ENCODE measurements at regions not wholly inside any gene's neighbourhood (a gene's known extent, or its start where the extent isn't known, plus 50 kb on each side); places are given as distances from the start of the nearest gene placed in this dataset.

- Mint-ChIP-seq H3K4me3 (ENCODE audit: unreplicated experiment) (no peak overlapping the region), H3K9me3 (ENCODE audit: unreplicated experiment) (no peaks in the 10 kb centered on the region), H3K27ac (ENCODE audit: unreplicated experiment) (no peak overlapping the region), H3K36me3 (ENCODE audit: unreplicated experiment) (no peaks in the 10 kb centered on the region), H3K27me3 (ENCODE audit: unreplicated experiment) (peaks cover 9% of the 10 kb centered on the region), H3K4me1 (ENCODE audit: unreplicated experiment) (no peaks in the 10 kb centered on the region)
- no peak for TF ChIP-seq CTCF (IDR thresholded peaks at IDR 0.05)
- DNase-seq (ENCODE audit: extremely low spot score, unreplicated experiment) = no peak
Measured at GRCh38 chr12:88756917-88757316, 176.6 kb upstream of the KITLG start.

GRCh38 chr12:88756153-88756552, 175.9 kb upstream of the KITLG start:
- H3K27me3 Mint-ChIP-seq (ENCODE audit: unreplicated experiment) = peaks cover 9% of the 10 kb centered on the region

GRCh38 chr12:88753707-88754106, 173.4 kb upstream of the KITLG start:
- Mint-ChIP-seq H3K4me1 (ENCODE audit: unreplicated experiment) (no peaks in the 10 kb centered on the region), H3K4me3 (ENCODE audit: unreplicated experiment) (no peak overlapping the region), H3K36me3 (ENCODE audit: unreplicated experiment) (no peaks in the 10 kb centered on the region), H3K27ac (ENCODE audit: unreplicated experiment) (no peak overlapping the region), H3K9me3 (ENCODE audit: unreplicated experiment) (no peaks in the 10 kb centered on the region), H3K27me3 (ENCODE audit: unreplicated experiment) (peaks cover 8% of the 10 kb centered on the region)
- TF ChIP-seq CTCF (IDR thresholded peaks at IDR 0.05) = no peak
- no peak for DNase-seq (ENCODE audit: extremely low spot score, unreplicated experiment)

More at GRCh38 chr12:88756153-88756552, 175.9 kb upstream of the KITLG start:
- Mint-ChIP-seq H3K4me3 (ENCODE audit: unreplicated experiment) (no peak overlapping the region), H3K36me3 (ENCODE audit: unreplicated experiment) (no peaks in the 10 kb centered on the region), H3K27ac (ENCODE audit: unreplicated experiment) (no peak overlapping the region), H3K4me1 (ENCODE audit: unreplicated experiment) (no peaks in the 10 kb centered on the region), H3K9me3 (ENCODE audit: unreplicated experiment) (no peaks in the 10 kb centered on the region)
- no peak for DNase-seq (ENCODE audit: extremely low spot score, unreplicated experiment)
- no peak for TF ChIP-seq CTCF (IDR thresholded peaks at IDR 0.05)

GRCh38 chr12:88753066-88753465, 172.8 kb upstream of the KITLG start:
- H3K4me3 Mint-ChIP-seq (ENCODE audit: unreplicated experiment) = no peak overlapping the region
- no peak overlapping the region for H3K27ac Mint-ChIP-seq (ENCODE audit: unreplicated experiment)
- no peak for TF ChIP-seq CTCF (IDR thresholded peaks at IDR 0.05)
- H3K27me3 Mint-ChIP-seq (ENCODE audit: unreplicated experiment) = peaks cover 4% of the 10 kb centered on the region
- no peak for DNase-seq (ENCODE audit: extremely low spot score, unreplicated experiment)
- no peaks in the 10 kb centered on the region for H3K4me1 Mint-ChIP-seq (ENCODE audit: unreplicated experiment)
- no peaks in the 10 kb centered on the region for H3K36me3 Mint-ChIP-seq (ENCODE audit: unreplicated experiment)
- no peaks in the 10 kb centered on the region for H3K9me3 Mint-ChIP-seq (ENCODE audit: unreplicated experiment)

- H3K4me3 Mint-ChIP-seq (ENCODE audit: unreplicated experiment) = no peak overlapping the region
- H3K27me3 Mint-ChIP-seq (ENCODE audit: unreplicated experiment) = no peaks in the 10 kb centered on the region
- peaks cover 5% of the 10 kb centered on the region for H3K4me1 Mint-ChIP-seq (ENCODE audit: unreplicated experiment)
- H3K27ac Mint-ChIP-seq (ENCODE audit: unreplicated experiment) = no peak overlapping the region
- no peaks in the 10 kb centered on the region for H3K9me3 Mint-ChIP-seq (ENCODE audit: unreplicated experiment)
- no peaks in the 10 kb centered on the region for H3K36me3 Mint-ChIP-seq (ENCODE audit: unreplicated experiment)
- DNase-seq (ENCODE audit: extremely low spot score, unreplicated experiment) = no peak
- TF ChIP-seq CTCF (IDR thresholded peaks at IDR 0.05) = no peak
Measured at GRCh38 chr12:88752183-88752582, 171.9 kb upstream of the KITLG start.
